ENCODE measurements at regions not wholly inside any gene's neighbourhood (a gene's known extent, or its start where the extent isn't known, plus 50 kb on each side); places are given as distances from the start of the nearest gene placed in this dataset.

GRCh38 chrX:91080822-91081221 lies 353.8 kb upstream of the PABPC5 start:
- Histone ChIP-seq H3K27ac (ENCODE audit: low read length) (no peak overlapping the region), H3K9me2 (replicated peaks; ENCODE audit: low read length) (no peaks in the 10 kb centered on the region), H3K4me2 (ENCODE audit: low read length) (no peak overlapping the region), H3K4me3 (ENCODE audit: low read length) (no peak overlapping the region), H3K4me1 (ENCODE audit: insufficient read depth, low read length) (no peaks in the 10 kb centered on the region), H2AFZ (ENCODE audit: low read length) (no peak overlapping the region), H3K36me3 (ENCODE audit: low read depth, low read length) (no peaks in the 10 kb centered on the region), H3K27me3 (ENCODE audit: low read length) (no peaks in the 10 kb centered on the region), H4K20me1 (ENCODE audit: low read length) (no peaks in the 10 kb centered on the region), H3F3A (ENCODE audit: low read length, unreplicated experiment) (no peaks in the 10 kb centered on the region), H3K9ac (ENCODE audit: low read length) (no peak overlapping the region), H3K9me3 (ENCODE audit: low read length) (no peaks in the 10 kb centered on the region), H3K79me2 (ENCODE audit: low read length) (no peaks in the 10 kb centered on the region)
- DNase-seq: no peak
- POLR2A ChIA-PET (ENCODE audit: unreplicated experiment): no interaction called here
- CTCF ChIA-PET: no interaction called here
- TF ChIP-seq EZH2 (IDR thresholded peaks at IDR 0.05; ENCODE audit: low read length, unreplicated experiment) (no peak), CTCF (conservative IDR thresholded peaks at IDR 0.05; ENCODE audit: low read depth, low read length) (no peak), EZH2phosphoT487 (IDR thresholded peaks at IDR 0.05; ENCODE audit: borderline replicate concordance, low read length) (no peak)
- ATAC-seq: no peak
- intact Hi-C loops (cut with micrococcal nuclease): no loop called here
- BruUV-seq (replicated peaks): no TSS peak

- no peaks in the 10 kb centered on the region for H3K36me3 ChIP-seq (ENCODE audit: low read depth, low read length)
- no peaks in the 10 kb centered on the region for H3K4me1 ChIP-seq (ENCODE audit: insufficient read depth, low read length)
- no peaks in the 10 kb centered on the region for H3K27me3 ChIP-seq (ENCODE audit: low read length)
- ATAC-seq (no peak), DNase-seq (no peak)
- H3K9me3 ChIP-seq (ENCODE audit: low read length): no peaks in the 10 kb centered on the region
- no peak overlapping the region for H3K27ac ChIP-seq (ENCODE audit: low read length)
- H3K9me2 ChIP-seq (replicated peaks; ENCODE audit: low read length): no peaks in the 10 kb centered on the region
- no peak overlapping the region for H3K4me3 ChIP-seq (ENCODE audit: low read length)
- ChIA-PET CTCF (no interaction called here), POLR2A (ENCODE audit: unreplicated experiment) (no interaction called here)
- intact Hi-C loops (cut with micrococcal nuclease): no loop called here
- H3K4me2 ChIP-seq (ENCODE audit: low read length): no peak overlapping the region
- H2AFZ ChIP-seq (ENCODE audit: low read length): no peak overlapping the region
- H3F3A ChIP-seq (ENCODE audit: low read length, unreplicated experiment): no peaks in the 10 kb centered on the region
- H4K20me1 ChIP-seq (ENCODE audit: low read length): no peaks in the 10 kb centered on the region
- no TSS peak for BruUV-seq (replicated peaks)
- H3K79me2 ChIP-seq (ENCODE audit: low read length): no peaks in the 10 kb centered on the region
- TF ChIP-seq EZH2 (IDR thresholded peaks at IDR 0.05; ENCODE audit: low read length, unreplicated experiment) (no peak), CTCF (conservative IDR thresholded peaks at IDR 0.05; ENCODE audit: low read depth, low read length) (no peak), EZH2phosphoT487 (IDR thresholded peaks at IDR 0.05; ENCODE audit: borderline replicate concordance, low read length) (no peak)
- no peak overlapping the region for H3K9ac ChIP-seq (ENCODE audit: low read length)
These were observed 352.8 kb upstream of the PABPC5 start for GRCh38 chrX:91081873-91082272.

GRCh38 chrX:91108761-91109160 lies 325.9 kb upstream of the PABPC5 start:
- Histone ChIP-seq H3K27me3 (ENCODE audit: low read length) (no peaks in the 10 kb centered on the region), H3K79me2 (ENCODE audit: low read length) (no peaks in the 10 kb centered on the region), H3K4me3 (ENCODE audit: low read length) (no peak overlapping the region), H4K20me1 (ENCODE audit: low read length) (no peaks in the 10 kb centered on the region), H3K9me3 (ENCODE audit: low read length) (no peaks in the 10 kb centered on the region), H3K9ac (ENCODE audit: low read length) (no peak overlapping the region), H3K4me1 (ENCODE audit: insufficient read depth, low read length) (no peaks in the 10 kb centered on the region), H3K9me2 (replicated peaks; ENCODE audit: low read length) (no peaks in the 10 kb centered on the region), H3K27ac (ENCODE audit: low read length) (no peak overlapping the region), H2AFZ (ENCODE audit: low read length) (no peak overlapping the region), H3F3A (ENCODE audit: low read length, unreplicated experiment) (no peaks in the 10 kb centered on the region), H3K36me3 (ENCODE audit: low read depth, low read length) (no peaks in the 10 kb centered on the region), H3K4me2 (ENCODE audit: low read length) (no peak overlapping the region)
- no TSS peak for BruUV-seq (replicated peaks)
- intact Hi-C loops (cut with micrococcal nuclease): no loop called here
- no peak for TF ChIP-seq CTCF (conservative IDR thresholded peaks at IDR 0.05; ENCODE audit: low read depth, low read length)
- POLR2A ChIA-PET (ENCODE audit: unreplicated experiment): no interaction called here
- DNase-seq: no peak
- CTCF ChIA-PET: no interaction called here
- ATAC-seq: no peak

Data from PC-3 (cell line).